GM18520 (cell line): ENCODE measurements at regions not wholly inside any gene's neighbourhood (a gene's known extent, or its start where the extent isn't known, plus 50 kb on each side); places are given as distances from the start of the nearest gene placed in this dataset.

ENCODE experiments used
- ATAC-seq: cut with Tn5 transposase; IDR thresholded peaks from one replicate; pipeline ENCODE4 v1.9.1; 2021; ENCODE audit not compliant: unreplicated experiment

- no peak for ATAC-seq
Observed at GRCh38 chr17:63365366-63366240, 80.5 kb downstream of the CYB561 start.

GRCh38 chr17:63366241-63366566 lies 79.9 kb downstream of the CYB561 start:
- no peak for ATAC-seq

- no peak for ATAC-seq
Observed at GRCh38 chr17:63369233-63369632, 76.9 kb downstream of the CYB561 start.

- ATAC-seq = no peak
Observed at GRCh38 chr17:63370696-63371095, 75.4 kb downstream of the CYB561 start.

- ATAC-seq = no peak
Observed at GRCh38 chr17:63376949-63377348, 69.2 kb downstream of the CYB561 start.

GRCh38 chr17:63378411-63379375 lies 67.4 kb downstream of the CYB561 start:
- no peak for ATAC-seq

GRCh38 chr17:63379636-63380035 lies 66.5 kb downstream of the CYB561 start:
- ATAC-seq = no peak

GRCh38 chr17:63381101-63381729 lies 64.9 kb downstream of the CYB561 start:
- ATAC-seq = no peak

- ATAC-seq = no peak
Observed at GRCh38 chr17:63382136-63382535, 64.0 kb downstream of the CYB561 start.
